DMS 273 treated with DMSO at 0.1 percent for 48 hours (cell line): ENCODE measurements at regions not wholly inside any gene's neighbourhood (a gene's known extent, or its start where the extent isn't known, plus 50 kb on each side); places are given as distances from the start of the nearest gene placed in this dataset.
"Not testable (repeated sequence)": the region's sequence is repeated elsewhere in the genome, so short reads cannot be mapped to it uniquely, and the experiment has no call there.

Experiments used
- DNase-seq: peaks from one replicate; lab custom pipeline; 2025; lab: John Stamatoyannopoulos, UW

- DNase-seq = no peak
Observed at GRCh38 chr20:17836303-17836861, 132.2 kb downstream of the SNX5 start.

- no peak for DNase-seq
Observed at GRCh38 chr20:17835934-17836300, 132.7 kb downstream of the SNX5 start.

GRCh38 chr20:17835240-17835933 is 133.2 kb downstream of the SNX5 start:
- DNase-seq = no peak

GRCh38 chr20:17834804-17835203 is 133.8 kb downstream of the SNX5 start:
- no peak for DNase-seq

- DNase-seq = no peak
Observed at GRCh38 chr20:17833036-17833674, 133.4 kb downstream of the BANF2 start.

- no peak for DNase-seq
Observed at GRCh38 chr20:17832236-17832915, 132.6 kb downstream of the BANF2 start.

- DNase-seq = no peak
Observed at GRCh38 chr20:17828598-17829144, 128.9 kb downstream of the BANF2 start.

- no peak for DNase-seq
Observed at GRCh38 chr20:17827759-17828559, 128.2 kb downstream of the BANF2 start.

- no peak for DNase-seq
Observed at GRCh38 chr20:17827079-17827478, 127.3 kb downstream of the BANF2 start.

GRCh38 chr20:17825960-17826843 is 126.4 kb downstream of the BANF2 start:
- DNase-seq = no peak

- DNase-seq = no peak
Observed at GRCh38 chr20:17825252-17825959, 125.6 kb downstream of the BANF2 start.

- DNase-seq = no peak
Observed at GRCh38 chr20:17824676-17825251, 125.0 kb downstream of the BANF2 start.

GRCh38 chr20:17823409-17824144 is 123.8 kb downstream of the BANF2 start:
- DNase-seq = no peak

- DNase-seq = no peak
Observed at GRCh38 chr20:17822540-17823408, 123.0 kb downstream of the BANF2 start.

GRCh38 chr20:17822039-17822438 is 122.3 kb downstream of the BANF2 start:
- no peak for DNase-seq

GRCh38 chr20:17821606-17822005 is 121.8 kb downstream of the BANF2 start:
- not testable (repeated sequence) for DNase-seq

- no peak for DNase-seq
Observed at GRCh38 chr20:17819395-17820093, 119.8 kb downstream of the BANF2 start.
